Stomach (tissue), 4 donors: ENCODE measurements at regions not wholly inside any gene's neighbourhood (a gene's known extent, or its start where the extent isn't known, plus 50 kb on each side); places are given as distances from the start of the nearest gene placed in this dataset.

Experiments used
- CTCF ChIP-seq, 7 experiments: fragments of 450-650 bp in 4 of 7; fragments of 200-600 bp in 3 of 7; sonication (generic) in 3 of 7; IDR thresholded peaks; one replicate each; pipeline ENCODE4 v1.5.1; 2016 to 2019; ENCODE audit warnings: antibody characterized with exemption in 7 of 7, control low read depth in 2 of 7, mild to moderate bottlenecking in 1 of 7
- POLR2A ChIP-seq, 4 donors: fragments of 450-650 bp; IDR thresholded peaks; one replicate each; pipeline ENCODE4 v1.6.1; 2016; ENCODE audit warnings: antibody characterized with exemption in 4 of 4, control low read depth in 2 of 4, mild to moderate bottlenecking in 1 of 4, moderate library complexity in 1 of 4
- POLR2AphosphoS5 ChIP-seq, 3 donors: sonication (generic); formaldehyde crosslinking; IDR thresholded peaks; one replicate each; pipeline ENCODE4 v1.6.1; 2016; ENCODE audit warnings: antibody characterized with exemption in 3 of 3

GRCh38 chr5:30846171-30846570, 347.3 kb upstream of the CDH6 start:
- TF ChIP-seq CTCF (IDR thresholded peaks at IDR 0.05) (no peak), POLR2A (IDR thresholded peaks at IDR 0.05) (no peak), POLR2AphosphoS5 (IDR thresholded peaks at IDR 0.05) (no peak)
